Hepatocyte (in vitro differentiated cells): ENCODE measurements at regions not wholly inside any gene's neighbourhood (a gene's known extent, or its start where the extent isn't known, plus 50 kb on each side); places are given as distances from the start of the nearest gene placed in this dataset.

Experiments
- DNase-seq: peaks from one replicate; pipeline ENCODE4 v3.0.0-alpha.2; 2016; ENCODE audit warnings: low spot score
- H2AFZ ChIP-seq: fragments of 200-600 bp; sonication (generic); 2 replicates; pipeline ENCODE4 v1.6.0; 2016; ENCODE audit warnings: antibody characterized with exemption, mild to moderate bottlenecking
- H3K27ac ChIP-seq: fragments of 200-600 bp; sonication (generic); 2 replicates; pipeline ENCODE4 v1.5.1; 2016; ENCODE audit warnings: mild to moderate bottlenecking
- H3K27me3 ChIP-seq: fragments of 200-600 bp; sonication (generic); 2 replicates; pipeline ENCODE4 v1.6.1; 2016
- H3K36me3 ChIP-seq: fragments of 200-600 bp; sonication (generic); replicated peaks from 2 replicates; pipeline ENCODE4 v1.5.1; 2016; ENCODE audit warnings: low read depth; ENCODE audit not compliant: insufficient read depth
- H3K4me1 ChIP-seq: fragments of 200-600 bp; sonication (generic); 2 replicates; pipeline ENCODE4 v1.5.1; 2016; ENCODE audit warnings: mild to moderate bottlenecking, moderate library complexity; ENCODE audit not compliant: insufficient read depth
- H3K4me2 ChIP-seq: fragments of 200-600 bp; sonication (generic); 2 replicates; pipeline ENCODE4 v1.6.0; 2016
- H3K4me3 ChIP-seq: fragments of 200-600 bp; sonication (generic); 2 replicates; pipeline ENCODE4 v1.5.1; 2016; ENCODE audit warnings: mild to moderate bottlenecking
- H3K79me2 ChIP-seq: fragments of 200-600 bp; sonication (generic); 2 replicates; pipeline ENCODE4 v1.6.0; 2017; ENCODE audit warnings: mild to moderate bottlenecking
- H3K9me2 ChIP-seq: fragments of 200-600 bp; sonication (generic); replicated peaks from 2 replicates; pipeline ENCODE4 v1.6.0; 2017; ENCODE audit warnings: mild to moderate bottlenecking; ENCODE audit not compliant: insufficient read depth
- H3K9me3 ChIP-seq: fragments of 200-600 bp; sonication (generic); 2 replicates; pipeline ENCODE4 v1.5.1; 2016; ENCODE audit warnings: low read depth, mild to moderate bottlenecking
- H4K20me1 ChIP-seq: fragments of 200-600 bp; sonication (generic); 2 replicates; pipeline ENCODE4 v1.6.0; 2016; ENCODE audit warnings: mild to moderate bottlenecking; ENCODE audit not compliant: insufficient read depth, poor library complexity, severe bottlenecking
- CTCF ChIP-seq: fragments of 200-600 bp; sonication (generic); IDR thresholded peaks from 2 replicates; pipeline ENCODE4 v1.5.1; 2016; ENCODE audit warnings: antibody characterized with exemption, mild to moderate bottlenecking; ENCODE audit not compliant: poor library complexity
- EZH2 ChIP-seq: fragments of 200-600 bp; sonication (generic); IDR thresholded peaks from 2 replicates; pipeline ENCODE4 v1.6.1; 2016; ENCODE audit warnings: antibody characterized with exemption, mild to moderate bottlenecking, borderline replicate concordance
- EZH2phosphoT487 ChIP-seq: fragments of 200-600 bp; sonication (generic); IDR thresholded peaks from one replicate; pipeline ENCODE4 v1.6.1; 2018; ENCODE audit warnings: antibody characterized with exemption, mild to moderate bottlenecking, low read depth, moderate library complexity; ENCODE audit not compliant: unreplicated experiment, severe bottlenecking
- WGBS: methylation state at CpG from one replicate; pipeline ENCODE4 v1.1.6; 2016; ENCODE audit warnings: low lambda C conversion rate; ENCODE audit errors: missing lambda C conversion rate; 5-methylcytosine and 5-hydroxymethylcytosine counted together

GRCh38 chr6:145187491-145188206 is 547.7 kb downstream of the EPM2A start:
- H3K9me3 ChIP-seq = peaks cover 7% of the 10 kb centered on the region
- H3K27ac ChIP-seq = no peak overlapping the region
- no peaks in the 10 kb centered on the region for H3K27me3 ChIP-seq
- no peaks in the 10 kb centered on the region for H3K36me3 ChIP-seq
- H4K20me1 ChIP-seq = no peaks in the 10 kb centered on the region
- no peak overlapping the region for H3K4me2 ChIP-seq
- WGBS = 48% methylated on average over 2 of the region's 2 CpGs
- no peaks in the 10 kb centered on the region for H3K4me1 ChIP-seq
- H3K4me3 ChIP-seq = no peak overlapping the region
- no peak for TF ChIP-seq CTCF
- TF ChIP-seq EZH2phosphoT487 = no peak
- TF ChIP-seq EZH2 = no peak
- no peaks in the 10 kb centered on the region for H3K79me2 ChIP-seq
- no peak overlapping the region for H2AFZ ChIP-seq
- no peak for DNase-seq
- no peaks in the 10 kb centered on the region for H3K9me2 ChIP-seq

- H3K27ac ChIP-seq = no peak overlapping the region
- H3K27me3 ChIP-seq = no peaks in the 10 kb centered on the region
- H3K36me3 ChIP-seq = no peaks in the 10 kb centered on the region
- no peak overlapping the region for H3K4me3 ChIP-seq
- no peak overlapping the region for H2AFZ ChIP-seq
- TF ChIP-seq CTCF (no peak), EZH2phosphoT487 (no peak), EZH2 (no peak)
- no peaks in the 10 kb centered on the region for H3K4me1 ChIP-seq
- no peaks in the 10 kb centered on the region for H4K20me1 ChIP-seq
- no peaks in the 10 kb centered on the region for H3K9me3 ChIP-seq
- no peaks in the 10 kb centered on the region for H3K79me2 ChIP-seq
- no peak for DNase-seq
- WGBS = 53% methylated on average over 1 of the region's 1 CpG
- H3K4me2 ChIP-seq = no peak overlapping the region
- no peaks in the 10 kb centered on the region for H3K9me2 ChIP-seq
Observed at GRCh38 chr6:145189836-145190235, 545.5 kb downstream of the EPM2A start.

- DNase-seq = no peak
- H3K27ac ChIP-seq = no peak overlapping the region
- WGBS = 77% methylated on average over 3 of the region's 3 CpGs
- no peak for TF ChIP-seq EZH2
- no peak for TF ChIP-seq EZH2phosphoT487
- no peak for TF ChIP-seq CTCF
- no peak overlapping the region for H2AFZ ChIP-seq
- no peak overlapping the region for H3K4me3 ChIP-seq
- H3K4me2 ChIP-seq = no peak overlapping the region
- H3K79me2 ChIP-seq = no peaks in the 10 kb centered on the region
- H4K20me1 ChIP-seq = no peaks in the 10 kb centered on the region
- no peaks in the 10 kb centered on the region for H3K9me2 ChIP-seq
- H3K4me1 ChIP-seq = no peaks in the 10 kb centered on the region
- H3K36me3 ChIP-seq = no peaks in the 10 kb centered on the region
- no peaks in the 10 kb centered on the region for H3K27me3 ChIP-seq
- H3K9me3 ChIP-seq = no peaks in the 10 kb centered on the region
Observed at GRCh38 chr6:145194389-145194788, 540.9 kb downstream of the EPM2A start.
